Fibroblast of lung (primary cell): ENCODE measurements at regions not wholly inside any gene's neighbourhood (a gene's known extent, or its start where the extent isn't known, plus 50 kb on each side); places are given as distances from the start of the nearest gene placed in this dataset.

Experiments used
- DNase-seq, 2 donors: peaks; one replicate each; pipeline versions ENCODE4 v3.0.0 to v3.0.0-alpha.2; 2010; ENCODE audit warnings: low read depth in 2 of 2
- H2AFZ ChIP-seq: 2 replicates; pipeline ENCODE4 v1.5.1; 2012; ENCODE audit warnings: low read length, control low read depth, inconsistent platforms
- H3K27ac ChIP-seq: 2 replicates; pipeline ENCODE4 v1.5.1; 2011; ENCODE audit warnings: low read length, control low read depth; ENCODE audit not compliant: insufficient read depth
- H3K27me3 ChIP-seq: 2 replicates; pipeline ENCODE4 v1.5.1; 2011; ENCODE audit warnings: mild to moderate bottlenecking, low read length; ENCODE audit not compliant: control insufficient read depth, insufficient read depth
- H3K36me3 ChIP-seq: 2 replicates; pipeline ENCODE4 v1.5.1; 2011; ENCODE audit warnings: low read length; ENCODE audit not compliant: control insufficient read depth, insufficient read depth
- H3K4me1 ChIP-seq: 2 replicates; pipeline ENCODE4 v1.5.1; 2011; ENCODE audit warnings: low read length; ENCODE audit not compliant: control insufficient read depth, insufficient read depth; ENCODE audit errors: extremely low read depth
- H3K4me2 ChIP-seq: 2 replicates; pipeline ENCODE4 v1.5.1; 2011; ENCODE audit warnings: low read length, control low read depth; ENCODE audit not compliant: insufficient read depth; ENCODE audit errors: extremely low read depth
- H3K4me3 ChIP-seq, 4 experiments: fragments of 200-600 bp in 1 of 4; sonication (generic) in 1 of 4; replicated peaks in 1 of 4; 2 replicates each; pipeline ENCODE4 v1.5.1; 2011 to 2016; ENCODE audit warnings: low read length in 4 of 4, low read depth in 3 of 4, mild to moderate bottlenecking in 3 of 4, control low read depth in 2 of 4, inconsistent platforms in 1 of 4, mixed read lengths in 1 of 4; ENCODE audit not compliant: insufficient read depth in 1 of 4; ENCODE audit errors: control extremely low read depth in 1 of 4
- H3K79me2 ChIP-seq: 2 replicates; pipeline ENCODE4 v1.5.1; 2012; ENCODE audit warnings: mild to moderate bottlenecking, low read length, inconsistent platforms; ENCODE audit not compliant: control insufficient read depth, insufficient read depth
- H3K9ac ChIP-seq: 2 replicates; pipeline ENCODE4 v1.5.1; 2011; ENCODE audit warnings: mild to moderate bottlenecking, low read length, control low read depth; ENCODE audit not compliant: insufficient read depth
- H3K9me3 ChIP-seq: 2 replicates; pipeline ENCODE4 v1.5.1; 2012; ENCODE audit warnings: low read depth, low read length; ENCODE audit not compliant: control insufficient read depth, insufficient read depth
- H4K20me1 ChIP-seq: 2 replicates; pipeline ENCODE4 v1.5.1; 2011; ENCODE audit warnings: low read length; ENCODE audit not compliant: control insufficient read depth, insufficient read depth; ENCODE audit errors: extremely low read depth
- EZH2 ChIP-seq: IDR thresholded peaks from 2 replicates; pipeline ENCODE4 v1.5.1; 2012; ENCODE audit warnings: low read length, control low read depth, mild to moderate bottlenecking; ENCODE audit errors: missing control alignments
- TF ChIP-seq, protein P1 (sequence below), 2 donors: IDR thresholded peaks in 1 of 2; conservative IDR thresholded peaks in 1 of 2; 1 replicate in 1 of 2; 2 replicates in 1 of 2; pipeline ENCODE4 v1.5.1; 2011 to 2012; ENCODE audit warnings: low read length in 2 of 2, control low read depth in 1 of 2, inconsistent platforms in 1 of 2, low read depth in 1 of 2, mild to moderate bottlenecking in 1 of 2

GRCh38 chr1:169025412-169025811 lies 81.1 kb upstream of the ATP1B1 start:
- Histone ChIP-seq H3K36me3 (no peaks in the 10 kb centered on the region), H3K27ac (no peak overlapping the region), H3K79me2 (no peaks in the 10 kb centered on the region), H3K9ac (no peak overlapping the region), H3K9me3 (no peaks in the 10 kb centered on the region), H2AFZ (no peak overlapping the region), H3K4me1 (no peaks in the 10 kb centered on the region), H3K27me3 (no peaks in the 10 kb centered on the region), H3K4me3 (no peak overlapping the region), H4K20me1 (no peaks in the 10 kb centered on the region), H3K4me2 (no peak overlapping the region)
- TF ChIP-seq EZH2, result no peak
- TF ChIP-seq, protein P1, sequence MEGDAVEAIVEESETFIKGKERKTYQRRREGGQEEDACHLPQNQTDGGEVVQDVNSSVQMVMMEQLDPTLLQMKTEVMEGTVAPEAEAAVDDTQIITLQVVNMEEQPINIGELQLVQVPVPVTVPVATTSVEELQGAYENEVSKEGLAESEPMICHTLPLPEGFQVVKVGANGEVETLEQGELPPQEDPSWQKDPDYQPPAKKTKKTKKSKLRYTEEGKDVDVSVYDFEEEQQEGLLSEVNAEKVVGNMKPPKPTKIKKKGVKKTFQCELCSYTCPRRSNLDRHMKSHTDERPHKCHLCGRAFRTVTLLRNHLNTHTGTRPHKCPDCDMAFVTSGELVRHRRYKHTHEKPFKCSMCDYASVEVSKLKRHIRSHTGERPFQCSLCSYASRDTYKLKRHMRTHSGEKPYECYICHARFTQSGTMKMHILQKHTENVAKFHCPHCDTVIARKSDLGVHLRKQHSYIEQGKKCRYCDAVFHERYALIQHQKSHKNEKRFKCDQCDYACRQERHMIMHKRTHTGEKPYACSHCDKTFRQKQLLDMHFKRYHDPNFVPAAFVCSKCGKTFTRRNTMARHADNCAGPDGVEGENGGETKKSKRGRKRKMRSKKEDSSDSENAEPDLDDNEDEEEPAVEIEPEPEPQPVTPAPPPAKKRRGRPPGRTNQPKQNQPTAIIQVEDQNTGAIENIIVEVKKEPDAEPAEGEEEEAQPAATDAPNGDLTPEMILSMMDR (conservative IDR thresholded peaks at IDR 0.05 in 1 of 2, IDR thresholded peaks at IDR 0.05 in 1 of 2; ENCODE audit: low read depth in 1 of 2, low read length in 2 of 2), result no peak
- DNase-seq, result no peak

DNA sequence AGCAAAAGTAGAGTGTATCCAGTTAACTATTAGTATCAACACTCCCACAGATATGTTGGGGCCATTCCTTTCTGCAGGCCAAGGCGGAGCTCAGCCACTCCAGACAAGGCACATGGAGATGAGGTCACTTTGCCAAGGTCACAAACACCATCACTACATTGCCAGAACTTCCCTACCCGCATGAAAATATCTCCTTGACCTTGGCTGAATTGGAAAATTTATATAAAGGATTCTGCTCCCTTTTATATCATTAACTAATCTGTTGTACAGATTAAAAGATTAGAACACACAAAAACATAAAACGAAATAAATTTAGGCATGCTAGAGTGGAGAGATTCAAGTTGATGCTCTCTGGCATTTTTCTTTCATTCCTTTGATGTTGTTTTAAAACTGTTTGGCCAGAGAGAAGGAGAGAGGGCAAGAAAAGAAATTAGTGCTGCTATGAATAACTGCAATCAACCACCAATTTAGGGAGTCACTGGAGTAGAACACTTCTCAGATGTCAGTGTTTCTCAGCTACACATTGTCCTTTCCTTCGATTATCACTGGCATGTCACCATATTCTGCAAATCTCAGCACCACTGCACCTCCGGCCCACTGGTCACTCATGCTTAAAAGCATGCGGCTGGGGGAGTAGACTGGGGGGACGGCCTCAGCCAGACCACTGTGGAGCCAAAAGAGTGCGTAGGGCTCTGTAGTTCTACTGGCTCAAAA lies 78.7 kb upstream of the ATP1B1 start:
- no peak for TF ChIP-seq EZH2
- TF ChIP-seq, protein P1 (conservative IDR thresholded peaks at IDR 0.05 in 1 of 2, IDR thresholded peaks at IDR 0.05 in 1 of 2; ENCODE audit: low read depth in 1 of 2, low read length in 2 of 2), result no peak

DNA sequence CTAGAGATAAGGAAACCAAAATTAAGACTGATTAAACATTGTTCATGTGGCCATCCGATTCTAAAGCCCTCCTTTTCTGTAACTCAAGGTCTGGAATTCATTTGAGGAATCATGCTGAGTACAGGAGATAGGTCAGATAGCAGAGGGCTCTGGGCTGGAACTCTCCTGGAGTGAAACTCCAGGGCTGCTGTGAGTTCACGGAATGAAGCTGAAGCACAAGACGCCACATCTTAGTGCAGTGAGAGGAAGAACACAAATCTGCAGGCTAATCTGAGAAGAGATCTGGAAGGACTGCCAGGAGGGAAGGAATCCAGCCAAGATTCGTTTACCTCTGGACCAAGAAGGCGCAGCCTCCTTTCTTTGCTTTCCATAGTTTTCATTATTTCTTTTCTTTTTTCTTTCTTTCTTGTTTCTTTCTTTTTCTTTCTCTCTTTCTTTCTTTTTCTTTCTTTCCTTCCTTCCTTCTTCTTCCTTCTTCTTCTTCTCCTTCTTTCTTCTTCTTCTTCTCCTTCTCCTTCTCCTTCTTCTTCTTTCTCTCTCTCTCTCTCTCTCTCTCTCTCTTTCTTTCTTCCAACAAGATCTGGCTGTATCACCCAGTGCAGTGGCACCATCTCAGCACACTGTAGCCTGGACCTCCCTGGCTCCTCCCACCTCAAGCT lies 74.8 kb upstream of the ATP1B1 start:
- Histone ChIP-seq H3K4me1 (no peaks in the 10 kb centered on the region), H3K4me3 (no peak overlapping the region), H3K27ac (no peak overlapping the region), H3K9me3 (no peaks in the 10 kb centered on the region), H2AFZ (no peak overlapping the region), H3K9ac (no peak overlapping the region), H3K79me2 (no peaks in the 10 kb centered on the region), H3K36me3 (no peaks in the 10 kb centered on the region), H3K27me3 (no peaks in the 10 kb centered on the region), H3K4me2 (no peak overlapping the region), H4K20me1 (no peaks in the 10 kb centered on the region)
- DNase-seq, result peak in 1 of 2 donors; percentile 21
- TF ChIP-seq EZH2, result no peak
- TF ChIP-seq, protein P1 (conservative IDR thresholded peaks at IDR 0.05 in 1 of 2, IDR thresholded peaks at IDR 0.05 in 1 of 2; ENCODE audit: low read depth in 1 of 2, low read length in 2 of 2), result no peak

More for the DNA sequence above, 78.7 kb upstream of the ATP1B1 start:
- Histone ChIP-seq H3K9ac (no peak overlapping the region), H3K36me3 (no peaks in the 10 kb centered on the region), H3K27me3 (no peaks in the 10 kb centered on the region), H3K27ac (no peak overlapping the region), H3K9me3 (no peaks in the 10 kb centered on the region), H3K4me1 (no peaks in the 10 kb centered on the region), H3K79me2 (no peaks in the 10 kb centered on the region), H4K20me1 (no peaks in the 10 kb centered on the region), H3K4me2 (no peak overlapping the region), H2AFZ (no peak overlapping the region), H3K4me3 (no peak overlapping the region)
- no peak for DNase-seq
